ENCODE measurements at regions not wholly inside any gene's neighbourhood (a gene's known extent, or its start where the extent isn't known, plus 50 kb on each side); places are given as distances from the start of the nearest gene placed in this dataset.
"Not testable (repeated sequence)": the region's sequence is repeated elsewhere in the genome, so short reads cannot be mapped to it uniquely, and the experiment has no call there.

DNA sequence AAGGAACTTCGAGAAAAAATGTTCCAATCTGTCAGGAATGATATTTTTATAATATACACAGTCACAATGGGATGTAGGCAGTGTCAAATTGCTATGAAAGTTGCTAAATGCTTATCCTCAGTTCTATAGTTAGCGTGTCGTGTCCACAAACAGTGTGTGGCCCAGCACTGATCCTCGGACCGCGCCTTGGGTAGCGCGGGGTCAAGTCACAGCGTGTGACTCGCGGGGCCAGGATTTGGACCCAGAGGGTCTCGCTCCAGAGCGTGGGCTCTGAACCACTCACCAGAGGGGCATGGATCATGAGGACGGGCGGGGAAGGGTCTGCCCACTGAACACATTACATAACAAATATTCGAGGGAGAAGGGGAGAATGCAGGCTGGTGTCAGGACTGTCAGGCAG is 171.8 kb downstream of the C9orf50 start:
- no peak overlapping the region for H3K9ac ChIP-seq (ENCODE audit: low read depth in 1 of 3, low read length in 3 of 3)
- no peak overlapping the region for H3K27ac ChIP-seq (ENCODE audit: low read depth, low read length)
- H3K4me3 ChIP-seq (ENCODE audit: low read length in 3 of 3) = no peak overlapping the region
- no peaks in the 10 kb centered on the region for H3K36me3 ChIP-seq (ENCODE audit: control insufficient read depth in 3 of 3, insufficient read depth in 3 of 3, low read length in 3 of 3)
- H3K4me1 ChIP-seq (ENCODE audit: control insufficient read depth in 3 of 3, insufficient read depth in 3 of 3, low read length in 3 of 3) = peaks cover 7 to 10% (median 7%) of the 10 kb centered on the region in 3 donors
- no peaks in the 10 kb centered on the region for H3K27me3 ChIP-seq (ENCODE audit: control insufficient read depth in 3 of 3, insufficient read depth in 3 of 3, low read length in 3 of 3)
- H3K9me3 ChIP-seq (ENCODE audit: control insufficient read depth in 3 of 3, low read length in 3 of 3) = no peaks in the 10 kb centered on the region

DNA sequence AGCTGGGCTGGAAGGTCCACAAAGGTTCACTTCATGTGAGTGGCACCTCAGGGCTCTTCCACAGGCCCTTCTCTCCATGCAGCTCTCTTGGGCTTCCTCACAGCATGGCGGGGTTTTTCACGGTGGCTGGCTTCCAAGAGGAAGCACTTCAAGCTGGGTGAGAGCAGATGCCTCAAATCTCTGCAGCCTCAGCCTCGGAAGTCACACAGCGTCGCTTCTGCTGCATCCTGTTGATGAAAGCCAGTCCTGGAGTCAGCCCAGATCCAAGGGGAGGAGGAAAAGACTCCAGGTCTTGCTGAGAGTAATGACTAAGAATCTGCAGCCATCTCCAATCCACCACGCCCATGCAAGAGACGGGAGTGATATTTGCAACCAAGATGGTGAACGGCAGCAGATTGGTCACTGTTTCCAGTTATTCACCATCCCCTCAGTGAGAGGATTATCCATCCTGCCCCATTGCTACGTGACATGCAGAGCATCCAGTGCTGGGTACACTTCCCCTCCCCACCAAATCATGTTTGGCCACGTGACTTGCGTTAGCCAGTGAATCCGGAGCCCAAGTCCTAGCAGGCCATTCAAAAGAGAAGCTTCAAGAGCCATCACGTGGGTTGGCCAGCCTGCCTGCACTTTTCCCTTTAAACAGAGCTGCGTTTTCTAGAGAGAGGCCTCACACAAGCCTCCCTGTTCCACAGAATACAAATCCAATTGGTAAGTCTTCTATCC is 173.9 kb downstream of the C9orf50 start:
- H3K4me1 ChIP-seq (ENCODE audit: control insufficient read depth in 3 of 3, insufficient read depth in 3 of 3, low read length in 3 of 3) = peaks cover 6 to 8% (median 6%) of the 10 kb centered on the region in 3 donors
- no peaks in the 10 kb centered on the region for H3K9me3 ChIP-seq (ENCODE audit: control insufficient read depth in 3 of 3, low read length in 3 of 3)
- H3K9ac ChIP-seq (ENCODE audit: low read depth in 1 of 3, low read length in 3 of 3) = no peak overlapping the region
- no peak overlapping the region for H3K4me3 ChIP-seq (ENCODE audit: low read length in 3 of 3)
- no peaks in the 10 kb centered on the region for H3K36me3 ChIP-seq (ENCODE audit: control insufficient read depth in 3 of 3, insufficient read depth in 3 of 3, low read length in 3 of 3)
- H3K27ac ChIP-seq (ENCODE audit: low read depth, low read length) = no peak overlapping the region
- peaks cover 0 to 6% (median 4%) of the 10 kb centered on the region in 3 donors for H3K27me3 ChIP-seq (ENCODE audit: control insufficient read depth in 3 of 3, insufficient read depth in 3 of 3, low read length in 3 of 3)

DNA sequence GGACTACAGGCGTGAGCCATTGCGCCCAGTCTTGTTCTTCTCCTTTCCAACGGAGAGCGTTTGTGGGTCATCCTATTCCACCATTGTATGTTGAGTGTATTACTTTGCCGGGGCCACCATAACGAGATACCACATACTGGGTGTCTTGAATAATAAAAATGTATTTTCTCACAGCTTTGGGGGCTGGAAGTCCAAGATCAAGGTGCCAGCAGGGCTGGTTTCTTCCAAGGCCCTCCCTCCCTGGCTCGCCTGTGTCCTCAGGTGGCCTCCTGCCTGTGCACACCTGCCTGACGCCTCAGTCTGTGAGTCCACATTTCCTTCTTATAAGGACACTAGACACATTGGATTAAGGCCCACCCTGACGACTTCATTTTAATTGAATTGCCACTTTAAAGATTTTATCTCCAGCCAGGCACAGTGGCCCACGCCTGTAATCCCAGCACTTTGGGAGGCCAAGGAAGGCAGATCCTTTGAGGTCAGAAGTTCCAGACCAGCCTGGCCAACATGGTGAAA is 175.1 kb downstream of the C9orf50 start:
- Histone ChIP-seq H3K27ac (ENCODE audit: low read depth, low read length) (no peak overlapping the region), H3K36me3 (ENCODE audit: control insufficient read depth in 3 of 3, insufficient read depth in 3 of 3, low read length in 3 of 3) (no peaks in the 10 kb centered on the region), H3K4me1 (ENCODE audit: control insufficient read depth in 3 of 3, insufficient read depth in 3 of 3, low read length in 3 of 3) (peaks cover 0 to 2% (median under 1%) of the 10 kb centered on the region in 3 donors), H3K9me3 (ENCODE audit: control insufficient read depth in 3 of 3, low read length in 3 of 3) (no peaks in the 10 kb centered on the region), H3K4me3 (ENCODE audit: low read length in 3 of 3) (no peak overlapping the region), H3K9ac (ENCODE audit: low read depth in 1 of 3, low read length in 3 of 3) (no peak overlapping the region), H3K27me3 (ENCODE audit: control insufficient read depth in 3 of 3, insufficient read depth in 3 of 3, low read length in 3 of 3) (peaks cover 0 to 6% (median 4%) of the 10 kb centered on the region in 3 donors)

DNA sequence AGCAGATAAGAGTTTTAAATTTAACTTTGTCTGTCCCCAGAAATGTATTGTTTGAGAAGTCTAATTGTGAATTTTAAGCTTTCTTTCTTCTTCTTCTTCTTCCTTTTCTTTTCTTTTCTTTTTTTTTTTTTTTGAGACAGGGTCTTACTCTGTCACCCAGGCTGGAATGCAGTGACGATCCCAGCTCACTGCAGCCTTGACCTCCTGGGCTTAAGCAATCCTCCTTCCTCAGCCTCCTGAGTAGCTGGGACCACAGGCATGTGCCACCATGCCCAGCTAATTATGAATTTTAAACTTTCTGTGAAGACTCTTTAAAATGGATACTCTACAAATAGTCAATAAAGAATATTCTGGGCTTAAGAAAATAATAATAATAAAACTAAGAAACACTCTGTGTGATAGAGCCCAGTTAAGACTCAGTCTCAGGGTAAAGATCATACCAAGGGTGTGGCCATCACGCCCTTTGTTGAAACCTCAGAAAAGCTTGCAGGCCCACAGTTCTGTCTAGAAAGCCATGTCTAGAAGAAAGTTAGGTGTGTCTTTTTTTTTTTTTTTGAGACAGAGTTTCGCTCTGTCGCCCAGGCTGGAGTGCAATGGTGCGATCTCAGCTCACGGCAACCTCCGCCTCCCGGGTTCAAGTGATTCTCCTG is 177.3 kb downstream of the C9orf50 start:
- not testable (repeated sequence) for H3K9ac ChIP-seq (ENCODE audit: low read depth in 1 of 3, low read length in 3 of 3); H3K27ac ChIP-seq (ENCODE audit: low read depth, low read length); H3K4me1 ChIP-seq (ENCODE audit: control insufficient read depth in 3 of 3, insufficient read depth in 3 of 3, low read length in 3 of 3); H3K4me3 ChIP-seq (ENCODE audit: low read length in 3 of 3); H3K36me3 ChIP-seq (ENCODE audit: control insufficient read depth in 3 of 3, insufficient read depth in 3 of 3, low read length in 3 of 3); H3K9me3 ChIP-seq (ENCODE audit: control insufficient read depth in 3 of 3, low read length in 3 of 3)
- H3K27me3 ChIP-seq (ENCODE audit: control insufficient read depth in 3 of 3, insufficient read depth in 3 of 3, low read length in 3 of 3) = peaks cover 0 to 10% (median 6%) of the 10 kb centered on the region in 3 donors

DNA sequence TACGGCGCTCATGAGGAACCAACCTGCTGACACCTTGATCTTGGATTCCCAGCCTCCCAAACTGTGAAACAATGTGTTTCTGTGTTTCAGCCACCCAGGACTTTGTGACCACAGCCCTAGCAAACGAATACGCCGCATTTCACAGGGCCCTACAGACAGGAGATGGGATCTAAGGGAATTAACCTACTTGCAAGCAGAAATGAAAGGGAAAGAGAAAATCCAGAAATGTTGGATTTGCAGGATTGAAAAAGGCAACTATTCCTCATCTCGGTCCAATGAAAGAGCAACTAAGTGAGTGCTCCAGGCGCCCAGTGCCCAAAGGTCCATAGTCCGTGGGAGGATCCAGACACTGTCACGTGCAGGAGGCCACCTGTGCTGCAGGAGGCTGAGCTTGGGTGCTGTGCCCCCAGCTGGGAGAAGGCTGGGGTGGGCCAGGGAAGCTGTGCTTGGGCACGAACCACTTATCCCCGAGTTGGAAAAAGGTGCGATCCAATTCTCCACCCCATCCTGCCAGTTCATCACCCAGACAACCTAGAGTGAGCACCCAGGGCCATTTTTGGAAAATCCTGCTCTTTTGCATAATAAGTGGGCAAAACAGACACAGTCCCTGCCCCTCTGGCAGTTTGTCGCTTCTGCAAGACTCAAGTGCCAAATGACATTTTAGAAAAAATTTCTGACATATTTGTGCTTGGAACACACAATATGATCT is 177.9 kb downstream of the C9orf50 start:
- peaks cover 3 to 13% (median 6%) of the 10 kb centered on the region in 3 donors for H3K27me3 ChIP-seq (ENCODE audit: control insufficient read depth in 3 of 3, insufficient read depth in 3 of 3, low read length in 3 of 3)
- H3K27ac ChIP-seq (ENCODE audit: low read depth, low read length) = no peak overlapping the region
- H3K9me3 ChIP-seq (ENCODE audit: control insufficient read depth in 3 of 3, low read length in 3 of 3) = no peaks in the 10 kb centered on the region
- no peak overlapping the region for H3K4me3 ChIP-seq (ENCODE audit: low read length in 3 of 3)
- H3K9ac ChIP-seq (ENCODE audit: low read depth in 1 of 3, low read length in 3 of 3) = no peak overlapping the region
- peaks cover 3 to 4% (median 3%) of the 10 kb centered on the region in 3 donors for H3K4me1 ChIP-seq (ENCODE audit: control insufficient read depth in 3 of 3, insufficient read depth in 3 of 3, low read length in 3 of 3)
- no peaks in the 10 kb centered on the region for H3K36me3 ChIP-seq (ENCODE audit: control insufficient read depth in 3 of 3, insufficient read depth in 3 of 3, low read length in 3 of 3)

DNA sequence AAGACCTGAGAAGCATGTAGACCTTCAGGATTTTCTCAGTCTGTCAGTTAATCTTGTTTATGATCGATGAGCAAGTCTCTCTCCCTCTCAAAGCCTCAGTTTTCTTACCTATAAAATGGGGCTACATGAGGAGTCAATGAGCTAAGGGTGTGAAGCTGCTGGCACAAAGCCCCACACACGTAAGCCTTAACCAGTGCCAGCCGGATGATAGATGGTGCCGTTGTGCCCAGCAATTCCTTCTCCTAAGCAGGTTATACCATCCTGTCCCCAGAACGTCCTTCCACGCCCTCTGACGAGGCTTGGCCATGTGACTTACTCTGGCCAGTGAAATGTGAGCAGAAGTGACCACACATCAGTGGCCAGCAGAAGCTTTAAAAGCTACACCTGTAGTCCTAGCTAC is 179.0 kb downstream of the C9orf50 start:
- no peak overlapping the region for H3K27ac ChIP-seq (ENCODE audit: low read depth, low read length)
- H3K9ac ChIP-seq (ENCODE audit: low read depth in 1 of 3, low read length in 3 of 3) = no peak overlapping the region
- H3K4me1 ChIP-seq (ENCODE audit: control insufficient read depth in 3 of 3, insufficient read depth in 3 of 3, low read length in 3 of 3) = peaks cover 9 to 10% (median 9%) of the 10 kb centered on the region in 3 donors
- H3K36me3 ChIP-seq (ENCODE audit: control insufficient read depth in 3 of 3, insufficient read depth in 3 of 3, low read length in 3 of 3) = no peaks in the 10 kb centered on the region
- H3K9me3 ChIP-seq (ENCODE audit: control insufficient read depth in 3 of 3, low read length in 3 of 3) = no peaks in the 10 kb centered on the region
- peaks cover 8 to 18% (median 9%) of the 10 kb centered on the region in 3 donors for H3K27me3 ChIP-seq (ENCODE audit: control insufficient read depth in 3 of 3, insufficient read depth in 3 of 3, low read length in 3 of 3)
- H3K4me3 ChIP-seq (ENCODE audit: low read length in 3 of 3) = no peak overlapping the region

DNA sequence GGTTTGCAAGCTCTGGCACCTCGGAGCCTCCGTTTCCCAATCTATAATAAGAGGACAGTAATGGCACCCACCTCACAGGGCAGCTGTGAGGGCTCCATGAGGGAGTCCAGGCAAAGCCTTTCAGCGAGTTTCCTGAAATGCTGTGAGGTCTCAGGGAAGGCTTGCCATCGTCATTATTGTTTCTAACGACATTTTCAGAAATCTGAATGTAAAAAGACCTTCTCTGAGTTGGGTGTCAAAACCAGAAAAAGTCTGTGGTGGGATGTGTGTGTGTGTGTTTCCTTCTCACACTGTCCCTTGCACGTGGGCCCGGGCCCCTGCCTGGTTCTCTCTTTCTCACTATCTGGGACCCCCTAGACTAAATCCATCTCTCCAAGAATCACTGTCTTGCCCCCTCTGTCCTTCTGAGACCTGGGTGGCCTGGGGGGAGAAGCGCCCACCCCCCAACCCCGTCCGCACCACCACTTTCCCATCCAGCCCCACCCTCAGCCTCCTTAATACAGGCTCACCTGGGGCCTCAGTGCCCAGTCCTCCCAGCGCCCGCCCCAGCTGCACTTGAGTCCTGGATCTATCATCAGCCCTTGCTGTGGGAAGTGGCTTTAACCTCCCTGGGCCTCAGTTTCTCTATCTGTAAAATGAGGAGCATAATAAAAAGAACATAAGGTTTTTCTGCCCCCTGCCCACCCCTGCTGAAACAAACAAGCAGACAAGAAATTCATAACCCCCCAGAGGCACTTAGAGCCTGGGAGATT is 180.3 kb downstream of the C9orf50 start:
- Histone ChIP-seq H3K4me3 (ENCODE audit: low read length in 3 of 3) (no peak overlapping the region), H3K4me1 (ENCODE audit: control insufficient read depth in 3 of 3, insufficient read depth in 3 of 3, low read length in 3 of 3) (peaks cover 13 to 16% (median 14%) of the 10 kb centered on the region in 3 donors), H3K9me3 (ENCODE audit: control insufficient read depth in 3 of 3, low read length in 3 of 3) (no peaks in the 10 kb centered on the region), H3K9ac (ENCODE audit: low read depth in 1 of 3, low read length in 3 of 3) (no peak overlapping the region), H3K27ac (ENCODE audit: low read depth, low read length) (no peak overlapping the region), H3K27me3 (ENCODE audit: control insufficient read depth in 3 of 3, insufficient read depth in 3 of 3, low read length in 3 of 3) (peaks cover 12 to 27% (median 16%) of the 10 kb centered on the region in 3 donors), H3K36me3 (ENCODE audit: control insufficient read depth in 3 of 3, insufficient read depth in 3 of 3, low read length in 3 of 3) (no peaks in the 10 kb centered on the region)

DNA sequence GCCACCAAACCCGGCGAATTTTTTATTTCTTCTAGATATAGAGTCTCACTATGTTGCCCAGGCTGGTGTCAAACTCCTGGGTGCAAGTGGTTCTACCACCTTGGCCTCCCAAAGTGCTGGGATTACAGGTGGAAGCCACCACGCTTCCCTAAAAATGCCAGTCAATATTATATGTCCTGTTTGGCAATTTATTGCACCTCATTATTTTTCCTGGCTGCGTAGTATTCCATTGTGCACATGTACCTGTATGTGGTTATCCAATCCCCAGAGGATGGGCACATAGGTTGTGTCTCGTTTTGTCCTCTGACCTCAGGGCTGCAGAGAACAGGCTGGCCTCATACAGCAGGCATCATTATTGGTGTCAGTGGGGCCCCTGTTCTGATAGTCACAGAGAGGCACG is 181.7 kb downstream of the C9orf50 start:
- Histone ChIP-seq H3K27ac (ENCODE audit: low read depth, low read length) (no peak overlapping the region), H3K36me3 (ENCODE audit: control insufficient read depth in 3 of 3, insufficient read depth in 3 of 3, low read length in 3 of 3) (no peaks in the 10 kb centered on the region), H3K4me3 (ENCODE audit: low read length in 3 of 3) (no peak overlapping the region), H3K27me3 (ENCODE audit: control insufficient read depth in 3 of 3, insufficient read depth in 3 of 3, low read length in 3 of 3) (peaks cover 12 to 27% (median 16%) of the 10 kb centered on the region in 3 donors), H3K9me3 (ENCODE audit: control insufficient read depth in 3 of 3, low read length in 3 of 3) (no peaks in the 10 kb centered on the region), H3K4me1 (ENCODE audit: control insufficient read depth in 3 of 3, insufficient read depth in 3 of 3, low read length in 3 of 3) (peaks cover 14 to 22% (median 18%) of the 10 kb centered on the region in 3 donors), H3K9ac (ENCODE audit: low read depth in 1 of 3, low read length in 3 of 3) (no peak overlapping the region)

DNA sequence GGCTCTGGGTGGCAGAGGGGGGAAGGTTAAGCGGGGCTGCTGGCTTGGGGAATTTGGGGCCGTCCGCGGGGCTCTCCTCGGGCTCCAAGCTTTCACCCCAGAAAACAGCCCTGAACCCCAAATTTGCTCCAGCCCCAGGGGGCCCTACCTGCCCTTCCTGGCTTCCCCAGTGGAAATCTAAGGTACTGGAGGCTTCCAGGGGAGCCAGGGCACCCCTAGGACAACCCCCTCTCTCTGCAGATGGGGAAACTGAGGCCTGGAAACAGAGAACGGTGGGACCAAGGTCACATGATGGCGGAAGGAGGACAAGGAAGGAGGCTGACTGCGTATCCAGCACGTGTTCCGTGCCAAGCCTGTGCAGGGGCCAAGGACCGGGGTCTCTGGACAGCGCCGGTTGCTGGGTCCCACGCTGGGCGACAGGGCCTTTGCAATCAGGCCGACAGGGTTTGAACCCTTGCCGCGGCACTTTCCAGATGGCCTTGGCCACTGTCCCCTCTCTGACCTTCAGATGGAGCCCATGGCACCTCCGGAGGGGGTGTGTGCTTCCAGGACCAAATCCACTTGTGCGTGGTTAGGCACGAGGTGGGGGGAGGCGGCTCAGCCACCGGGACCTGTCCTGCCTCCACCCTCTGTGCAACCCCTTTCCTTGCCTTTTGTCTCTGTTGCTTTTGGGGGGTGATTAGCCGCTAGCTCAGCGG is 183.1 kb downstream of the C9orf50 start:
- H3K9me3 ChIP-seq (ENCODE audit: control insufficient read depth in 3 of 3, low read length in 3 of 3) = no peaks in the 10 kb centered on the region
- H3K9ac ChIP-seq (ENCODE audit: low read depth in 1 of 3, low read length in 3 of 3) = peak overlapping the region; percentile 46 to 82 (median 57)
- H3K36me3 ChIP-seq (ENCODE audit: control insufficient read depth in 3 of 3, insufficient read depth in 3 of 3, low read length in 3 of 3) = no peaks in the 10 kb centered on the region
- H3K4me3 ChIP-seq (ENCODE audit: low read length in 3 of 3) = peak overlapping the region; percentile 73 to 81 (median 74)
- H3K27ac ChIP-seq (ENCODE audit: low read depth, low read length) = peak overlapping the region; percentile 19
- peaks cover 15 to 22% (median 18%) of the 10 kb centered on the region in 3 donors for H3K4me1 ChIP-seq (ENCODE audit: control insufficient read depth in 3 of 3, insufficient read depth in 3 of 3, low read length in 3 of 3)
- H3K27me3 ChIP-seq (ENCODE audit: control insufficient read depth in 3 of 3, insufficient read depth in 3 of 3, low read length in 3 of 3) = peaks cover 11 to 24% (median 12%) of the 10 kb centered on the region in 3 donors

Data from skeletal muscle tissue (tissue), 3 donors.